SKM-1 treated with dmso at 0.1 percent for 144 hours (cell line): ENCODE measurements at regions not wholly inside any gene's neighbourhood (a gene's known extent, or its start where the extent isn't known, plus 50 kb on each side); places are given as distances from the start of the nearest gene placed in this dataset.

Experiments used
- DNase-seq: peaks from one replicate; lab custom pipeline; 2025; ENCODE audit not compliant: unreplicated experiment; lab: John Stamatoyannopoulos, UW

- no peak for DNase-seq
These were observed 206.8 kb upstream of the SALL1 start for GRCh38 chr16:51357839-51358238.

GRCh38 chr16:51355875-51356274 is 204.8 kb upstream of the SALL1 start:
- no peak for DNase-seq

- no peak for DNase-seq
These were observed 204.1 kb upstream of the SALL1 start for GRCh38 chr16:51355195-51355594.

GRCh38 chr16:51353055-51353454 is 202.0 kb upstream of the SALL1 start:
- no peak for DNase-seq

GRCh38 chr16:51349626-51350025 is 198.6 kb upstream of the SALL1 start:
- no peak for DNase-seq

GRCh38 chr16:51343411-51343810 is 192.3 kb upstream of the SALL1 start:
- no peak for DNase-seq

GRCh38 chr16:51341204-51341603 is 190.1 kb upstream of the SALL1 start:
- no peak for DNase-seq

- no peak for DNase-seq
These were observed 186.6 kb upstream of the SALL1 start for GRCh38 chr16:51337662-51338061.

GRCh38 chr16:51328733-51329132 is 177.7 kb upstream of the SALL1 start:
- DNase-seq: no peak

GRCh38 chr16:51327001-51327400 is 175.9 kb upstream of the SALL1 start:
- no peak for DNase-seq

- no peak for DNase-seq
These were observed 175.2 kb upstream of the SALL1 start for GRCh38 chr16:51326131-51326856.

GRCh38 chr16:51321251-51321650 is 170.2 kb upstream of the SALL1 start:
- no peak for DNase-seq

- no peak for DNase-seq
These were observed 166.5 kb upstream of the SALL1 start for GRCh38 chr16:51317575-51317974.

GRCh38 chr16:51313198-51313597 is 162.1 kb upstream of the SALL1 start:
- no peak for DNase-seq

- DNase-seq: no peak
These were observed 161.5 kb upstream of the SALL1 start for GRCh38 chr16:51312363-51313150.

GRCh38 chr16:51310159-51310558 is 159.1 kb upstream of the SALL1 start:
- DNase-seq: no peak

- DNase-seq: no peak
These were observed 156.0 kb upstream of the SALL1 start for GRCh38 chr16:51306886-51307595.

- no peak for DNase-seq
These were observed 155.0 kb upstream of the SALL1 start for GRCh38 chr16:51306116-51306515.

- DNase-seq: no peak
These were observed 154.3 kb upstream of the SALL1 start for GRCh38 chr16:51305337-51305736.

- no peak for DNase-seq
These were observed 151.0 kb upstream of the SALL1 start for GRCh38 chr16:51302042-51302441.

- DNase-seq: no peak
These were observed 147.7 kb upstream of the SALL1 start for GRCh38 chr16:51298800-51299199.
